Tibial nerve (tissue), 4 donors: ENCODE measurements at regions not wholly inside any gene's neighbourhood (a gene's known extent, or its start where the extent isn't known, plus 50 kb on each side); places are given as distances from the start of the nearest gene placed in this dataset.

Experiments
- CTCF ChIP-seq, 5 experiments: fragments of 200-600 bp in 3 of 5; fragments of 450-650 bp in 2 of 5; sonication (generic) in 3 of 5; IDR thresholded peaks; one replicate each; pipeline ENCODE4 v1.5.1; 2016 to 2019; ENCODE audit warnings: antibody characterized with exemption in 5 of 5, mild to moderate bottlenecking in 3 of 5, moderate library complexity in 2 of 5
- EP300 ChIP-seq, 2 donors: sonication (generic); formaldehyde crosslinking; IDR thresholded peaks; one replicate each; pipeline ENCODE4 v1.6.1; 2017; ENCODE audit warnings: antibody characterized with exemption in 2 of 2, mild to moderate bottlenecking in 1 of 2
- POLR2A ChIP-seq, 2 donors: fragments of 450-650 bp; IDR thresholded peaks; one replicate each; pipeline ENCODE4 v1.6.1; 2017; ENCODE audit warnings: antibody characterized with exemption in 2 of 2, mild to moderate bottlenecking in 2 of 2, moderate library complexity in 2 of 2

DNA sequence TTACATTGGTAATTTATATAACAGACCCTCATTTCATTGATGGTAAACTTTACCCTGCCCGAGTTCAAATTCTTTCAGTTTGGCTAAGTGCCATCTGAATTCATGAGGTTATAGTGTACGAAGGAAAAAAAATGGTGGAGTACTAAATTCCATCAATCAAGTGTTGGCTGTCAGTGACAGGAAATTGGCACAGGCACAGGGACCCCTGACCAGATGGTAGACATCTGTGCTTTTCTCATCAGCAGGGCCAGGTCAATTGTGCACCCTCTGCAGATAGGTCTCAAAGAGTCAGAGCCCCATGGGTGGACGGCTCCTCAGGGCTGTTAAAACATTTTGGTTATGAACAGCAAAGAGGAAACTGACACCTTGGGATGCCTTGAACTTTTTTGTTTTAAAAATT lies 439.2 kb downstream of the SETBP1 start:
- TF ChIP-seq CTCF (IDR thresholded peaks at IDR 0.05) (no peak), POLR2A (IDR thresholded peaks at IDR 0.05) (no peak), EP300 (IDR thresholded peaks at IDR 0.05) (no peak)
